Epithelial cell of proximal tubule (primary cell): ENCODE measurements at regions not wholly inside any gene's neighbourhood (a gene's known extent, or its start where the extent isn't known, plus 50 kb on each side); places are given as distances from the start of the nearest gene placed in this dataset.
A peak's percentile ranks its signal among the peaks of the same experiment; 100 is the strongest.

Source experiments
- DNase-seq: peaks from one replicate; pipeline ENCODE4 v3.0.0-alpha.2; 2011; ENCODE audit warnings: low read depth
- H3K4me3 ChIP-seq: 2 replicates; pipeline ENCODE4 v1.5.1; 2011; ENCODE audit warnings: low read depth, mild to moderate bottlenecking, low read length
- TF ChIP-seq, protein P1 (sequence below): conservative IDR thresholded peaks from 2 replicates; pipeline ENCODE4 v1.5.1; 2012; ENCODE audit warnings: low read depth, mild to moderate bottlenecking, low read length

DNA sequence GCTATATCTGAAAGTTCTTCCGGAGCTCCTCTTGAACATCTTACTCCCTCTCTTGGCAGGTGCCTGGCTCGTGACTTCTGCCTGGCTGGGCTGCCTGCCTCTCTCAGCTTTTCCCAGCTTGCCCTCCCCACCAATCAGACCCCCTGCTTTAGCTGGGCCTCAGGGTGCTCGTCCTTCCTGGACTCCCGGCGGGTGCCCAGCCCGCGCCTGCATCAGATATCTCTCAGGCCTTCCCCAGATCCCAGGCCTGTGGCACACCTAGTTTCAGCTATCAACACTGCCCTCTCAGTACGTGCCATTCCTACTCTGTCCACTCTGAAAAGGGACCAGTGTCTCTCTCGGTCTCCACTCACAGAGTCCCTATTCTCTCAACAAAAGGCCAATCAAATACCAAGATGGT is 96.5 kb upstream of the CLDN14 start:
- DNase-seq: no peak

DNA sequence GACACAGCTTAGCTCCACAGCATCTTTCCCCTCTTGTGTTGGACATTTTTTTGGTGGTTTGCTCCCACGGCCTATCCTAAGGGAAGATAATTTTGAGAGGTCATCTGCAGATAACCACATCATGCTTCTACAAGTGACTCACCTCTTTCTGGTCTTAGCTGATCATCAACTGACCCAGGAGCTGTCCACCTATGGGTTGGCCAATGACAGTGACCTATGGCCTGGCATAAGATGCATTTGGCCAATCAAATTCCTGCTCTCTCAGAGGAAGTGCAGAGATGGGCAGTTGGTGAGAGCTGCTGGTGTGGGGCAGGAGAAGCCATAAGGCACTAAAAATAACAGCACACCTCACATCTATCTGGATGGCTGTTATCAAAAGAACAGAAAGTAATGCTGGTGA is 100.0 kb upstream of the CLDN14 start:
- TF ChIP-seq, protein P1, sequence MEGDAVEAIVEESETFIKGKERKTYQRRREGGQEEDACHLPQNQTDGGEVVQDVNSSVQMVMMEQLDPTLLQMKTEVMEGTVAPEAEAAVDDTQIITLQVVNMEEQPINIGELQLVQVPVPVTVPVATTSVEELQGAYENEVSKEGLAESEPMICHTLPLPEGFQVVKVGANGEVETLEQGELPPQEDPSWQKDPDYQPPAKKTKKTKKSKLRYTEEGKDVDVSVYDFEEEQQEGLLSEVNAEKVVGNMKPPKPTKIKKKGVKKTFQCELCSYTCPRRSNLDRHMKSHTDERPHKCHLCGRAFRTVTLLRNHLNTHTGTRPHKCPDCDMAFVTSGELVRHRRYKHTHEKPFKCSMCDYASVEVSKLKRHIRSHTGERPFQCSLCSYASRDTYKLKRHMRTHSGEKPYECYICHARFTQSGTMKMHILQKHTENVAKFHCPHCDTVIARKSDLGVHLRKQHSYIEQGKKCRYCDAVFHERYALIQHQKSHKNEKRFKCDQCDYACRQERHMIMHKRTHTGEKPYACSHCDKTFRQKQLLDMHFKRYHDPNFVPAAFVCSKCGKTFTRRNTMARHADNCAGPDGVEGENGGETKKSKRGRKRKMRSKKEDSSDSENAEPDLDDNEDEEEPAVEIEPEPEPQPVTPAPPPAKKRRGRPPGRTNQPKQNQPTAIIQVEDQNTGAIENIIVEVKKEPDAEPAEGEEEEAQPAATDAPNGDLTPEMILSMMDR: no peak
- H3K4me3 ChIP-seq: no peak overlapping the region
- no peak for DNase-seq

More for the DNA sequence above, 96.5 kb upstream of the CLDN14 start:
- TF ChIP-seq, protein P1: no peak
- no peak overlapping the region for H3K4me3 ChIP-seq

DNA sequence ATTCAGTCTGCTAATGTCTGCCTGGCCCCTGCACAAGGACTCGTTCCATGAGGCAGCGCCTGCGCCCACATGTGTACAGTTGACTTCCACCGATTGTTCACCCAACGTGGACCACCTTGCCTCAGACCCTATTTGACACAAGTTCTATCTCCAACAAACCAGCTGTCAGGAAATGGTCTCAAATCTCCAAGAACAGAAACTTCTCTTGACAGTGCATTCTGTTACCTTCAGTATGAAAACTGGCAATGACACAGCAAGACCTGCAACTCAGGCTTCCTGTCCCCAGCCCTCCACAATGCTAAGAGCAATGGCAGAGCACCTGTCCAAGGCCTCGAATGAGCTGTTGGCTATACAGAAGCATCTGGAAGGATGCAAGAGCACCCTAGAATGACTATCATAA is 102.3 kb upstream of the CLDN14 start:
- DNase-seq: no peak
- no peak overlapping the region for H3K4me3 ChIP-seq
- TF ChIP-seq, protein P1: no peak

- TF ChIP-seq, protein P1: no peak
- H3K4me3 ChIP-seq: no peak overlapping the region
- no peak for DNase-seq
Observed at GRCh38 chr21:36583591-36583990, 103.7 kb upstream of the CLDN14 start.

GRCh38 chr21:36584980-36585940 is 105.3 kb upstream of the CLDN14 start:
- TF ChIP-seq, protein P1: peak; percentile 28
- DNase-seq: no peak
- H3K4me3 ChIP-seq: no peak overlapping the region

DNA sequence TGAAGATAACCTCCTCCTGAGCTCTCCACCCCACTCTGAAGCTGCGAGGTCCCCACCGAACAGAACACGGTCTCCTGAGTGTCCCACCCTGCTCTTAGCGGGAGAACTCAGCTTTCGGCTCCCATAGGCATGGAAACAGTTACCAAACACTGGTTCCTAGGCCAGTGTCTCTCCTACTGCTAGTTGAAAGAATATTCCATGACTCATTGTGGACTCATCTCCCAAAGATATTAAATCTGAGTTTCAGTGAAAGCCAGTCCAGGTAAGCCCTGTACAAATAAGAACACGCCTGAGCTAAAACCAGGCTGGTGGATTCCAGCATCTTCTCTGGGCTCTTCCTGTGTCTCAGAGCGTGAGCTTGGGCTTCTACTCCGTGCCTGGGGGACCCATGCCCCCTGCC is 107.5 kb upstream of the CLDN14 start:
- TF ChIP-seq, protein P1: no peak
- DNase-seq: no peak
- no peak overlapping the region for H3K4me3 ChIP-seq
